Right atrium auricular region (tissue), 2 donors: ENCODE measurements at regions not wholly inside any gene's neighbourhood (a gene's known extent, or its start where the extent isn't known, plus 50 kb on each side); places are given as distances from the start of the nearest gene placed in this dataset.

Source experiments
- DNase-seq: peaks from one replicate; pipeline ENCODE4 v3.0.0-alpha.2; 2019; ENCODE audit warnings: low spot score
- H3K27ac ChIP-seq, 2 donors: fragments of 200-600 bp; sonication (generic); 1 replicate in 1 of 2; 2 replicates in 1 of 2; pipeline ENCODE4 v1.5.1; 2016 to 2019
- H3K27me3 ChIP-seq, 2 donors: fragments of 200-600 bp; sonication (generic); one replicate each; pipeline versions ENCODE4 v1.5.1 to v1.6.0; 2017 to 2019
- H3K36me3 ChIP-seq: fragments of 200-600 bp; sonication (generic); one replicate; pipeline ENCODE4 v1.5.1; 2016
- H3K4me1 ChIP-seq, 2 donors: fragments of 200-600 bp; sonication (generic); one replicate each; pipeline versions ENCODE4 v1.5.1 to v1.6.0; 2017 to 2019
- H3K4me3 ChIP-seq, 2 donors: fragments of 200-600 bp; sonication (generic); 1 replicate in 1 of 2; 2 replicates in 1 of 2; pipeline ENCODE4 v1.5.1; 2017 to 2019; ENCODE audit warnings: mild to moderate bottlenecking in 1 of 2, moderate library complexity in 1 of 2
- H3K9me3 ChIP-seq, 2 donors: fragments of 200-600 bp; sonication (generic); one replicate each; pipeline ENCODE4 v1.5.1; 2019
- CTCF ChIP-seq, 2 donors: fragments of 200-600 bp; sonication (generic); IDR thresholded peaks; one replicate each; pipeline ENCODE4 v1.5.1; 2019; ENCODE audit warnings: antibody characterized with exemption in 2 of 2

DNA sequence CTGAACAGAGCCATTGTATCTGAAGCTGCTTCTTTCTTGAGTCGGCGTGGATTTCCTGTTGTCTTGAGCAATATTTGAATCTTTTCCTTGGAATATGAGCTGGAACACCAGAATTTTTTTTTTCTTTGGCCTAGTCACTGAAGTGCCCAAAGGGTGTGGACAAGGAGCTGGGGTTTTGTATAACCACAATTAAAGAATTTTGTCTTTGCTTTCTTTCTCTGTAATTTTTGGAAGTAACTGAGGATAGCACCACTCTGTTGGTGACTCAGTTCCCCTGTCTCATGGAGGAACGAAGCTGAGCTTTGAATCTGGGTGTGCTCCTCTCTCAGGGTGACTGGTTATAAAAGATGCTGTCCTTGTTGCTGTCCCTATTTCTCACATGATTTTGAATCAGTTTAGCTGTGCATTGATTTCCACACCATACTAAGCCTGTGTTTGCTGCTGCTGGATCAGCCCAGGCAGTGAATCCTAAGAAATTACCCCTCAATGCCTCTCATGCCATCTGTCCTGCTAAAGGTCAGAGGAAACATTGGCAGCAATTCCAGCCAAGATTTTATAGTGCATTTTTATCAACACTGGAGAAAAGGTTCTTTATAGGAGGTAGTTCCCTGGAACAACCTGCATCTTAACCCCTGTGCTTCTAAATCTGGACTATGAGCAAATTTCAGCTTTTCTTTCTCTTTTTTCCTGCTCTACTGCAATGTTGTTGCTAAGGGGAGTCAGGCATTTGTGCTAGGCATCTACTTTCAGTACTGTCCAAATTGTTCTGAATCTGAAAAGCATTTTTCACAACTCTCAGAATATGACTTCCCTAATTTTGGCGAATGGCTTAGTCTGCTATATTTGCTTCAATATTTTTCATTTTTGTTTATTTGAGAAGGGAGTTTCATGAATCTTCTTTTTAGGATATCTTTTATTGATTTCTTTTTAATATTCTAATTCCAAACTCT, 540.8 kb downstream of the SOX6 start:
- peak overlapping the region; percentile 2 to 55 for H3K27ac ChIP-seq
- no peak overlapping the region for H3K4me3 ChIP-seq
- no peak for TF ChIP-seq CTCF (IDR thresholded peaks at IDR 0.05)
- H3K27me3 ChIP-seq, result no peaks in the 10 kb centered on the region
- peaks cover 0 to 38% of the 10 kb centered on the region in 2 donors for H3K4me1 ChIP-seq
- no peaks in the 10 kb centered on the region for H3K9me3 ChIP-seq
- no peaks in the 10 kb centered on the region for H3K36me3 ChIP-seq
- DNase-seq, result no peak

DNA sequence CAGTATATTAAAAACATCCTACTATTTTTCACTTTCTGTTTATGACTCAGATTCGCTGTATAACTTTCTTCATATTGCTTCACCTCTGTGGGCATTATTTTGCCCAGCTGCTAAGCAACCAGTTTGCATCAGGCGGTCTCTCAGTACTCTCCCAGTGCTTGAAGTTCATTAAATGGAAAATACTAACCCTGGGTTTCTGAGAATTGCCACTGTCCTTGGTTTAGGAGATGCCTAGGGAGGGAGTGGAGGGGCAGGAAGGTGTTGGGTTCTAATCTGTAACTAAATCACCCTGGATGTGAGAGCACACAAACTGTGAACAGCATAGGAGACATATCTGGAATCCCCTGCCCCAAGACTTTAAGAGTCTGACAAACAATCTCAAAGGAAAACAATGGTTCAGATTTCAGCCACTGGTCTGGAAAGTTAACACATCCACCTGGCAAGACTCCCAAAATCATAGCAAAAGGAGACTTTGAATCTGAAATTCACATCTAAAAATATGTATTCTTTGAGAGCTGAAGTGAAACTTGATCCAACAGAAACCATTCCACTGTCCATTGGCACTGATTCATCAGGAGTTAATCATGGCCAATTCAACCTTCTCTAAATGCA, 540.0 kb downstream of the SOX6 start:
- peak; percentile 77 for DNase-seq
- no peaks in the 10 kb centered on the region for H3K36me3 ChIP-seq
- H3K27me3 ChIP-seq, result no peaks in the 10 kb centered on the region
- H3K27ac ChIP-seq, result peak overlapping the region; percentile 36 to 62
- no peak overlapping the region for H3K4me3 ChIP-seq
- H3K9me3 ChIP-seq, result no peaks in the 10 kb centered on the region
- H3K4me1 ChIP-seq, result peaks cover 0 to 38% of the 10 kb centered on the region in 2 donors
- TF ChIP-seq CTCF (IDR thresholded peaks at IDR 0.05), result no peak

DNA sequence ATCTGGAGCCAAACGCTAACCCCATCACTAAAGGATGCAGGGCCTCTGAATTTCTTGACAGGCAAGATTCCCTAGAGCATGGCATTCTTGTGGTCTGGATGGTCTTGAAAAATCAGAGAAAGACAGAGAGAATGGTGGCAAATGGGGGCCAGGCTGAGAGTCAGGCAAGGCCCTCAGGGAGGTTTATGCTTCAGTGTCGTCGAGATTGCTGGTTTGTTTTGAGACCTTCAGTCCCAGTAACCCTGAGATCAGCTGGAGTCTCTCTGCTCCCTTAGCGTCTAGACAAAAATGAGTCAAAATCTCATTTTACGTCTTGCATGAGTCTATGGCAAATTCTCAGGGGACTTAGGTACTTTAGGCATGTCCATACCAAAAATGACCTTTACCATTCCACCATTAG, 539.3 kb downstream of the SOX6 start:
- DNase-seq, result no peak
- H3K27ac ChIP-seq, result peak overlapping the region in 1 of 2 donors; percentile 62
- no peak for TF ChIP-seq CTCF (IDR thresholded peaks at IDR 0.05)
- H3K36me3 ChIP-seq, result no peaks in the 10 kb centered on the region
- H3K27me3 ChIP-seq, result no peaks in the 10 kb centered on the region
- H3K4me1 ChIP-seq, result peaks cover 0 to 38% of the 10 kb centered on the region in 2 donors
- no peaks in the 10 kb centered on the region for H3K9me3 ChIP-seq
- no peak overlapping the region for H3K4me3 ChIP-seq

- Histone ChIP-seq H3K27ac (no peak overlapping the region), H3K27me3 (no peaks in the 10 kb centered on the region), H3K36me3 (no peaks in the 10 kb centered on the region), H3K9me3 (no peaks in the 10 kb centered on the region), H3K4me1 (peaks cover 0 to 38% of the 10 kb centered on the region in 2 donors), H3K4me3 (no peak overlapping the region)
- no peak for DNase-seq
- no peak for TF ChIP-seq CTCF (IDR thresholded peaks at IDR 0.05)
Measured at GRCh38 chr11:15818132-15818842, 538.1 kb downstream of the SOX6 start.

- Histone ChIP-seq H3K9me3 (no peaks in the 10 kb centered on the region), H3K4me1 (peaks cover 0 to 38% of the 10 kb centered on the region in 2 donors), H3K36me3 (no peaks in the 10 kb centered on the region), H3K27ac (no peak overlapping the region), H3K4me3 (no peak overlapping the region), H3K27me3 (no peaks in the 10 kb centered on the region)
- peak; percentile 73 for DNase-seq
- peak; percentile 76 to 94 for TF ChIP-seq CTCF (IDR thresholded peaks at IDR 0.05)
Measured at GRCh38 chr11:15819679-15820286, 536.6 kb downstream of the SOX6 start.
